Heart left ventricle (tissue), 16 donors: ENCODE measurements at regions not wholly inside any gene's neighbourhood (a gene's known extent, or its start where the extent isn't known, plus 50 kb on each side); places are given as distances from the start of the nearest gene placed in this dataset.

Source experiments
- ATAC-seq, 4 donors: fragments of 200-7000 bp; cut with Tn5 transposase; one replicate each; pipeline ENCODE4 v1.9.1; 2020 to 2022; ENCODE audit warnings: moderate library complexity in 4 of 4, mild to moderate bottlenecking in 3 of 4, moderate number of reproducible peaks in 1 of 4
- DNase-seq, 5 donors: peaks; one replicate each; pipeline ENCODE4 v3.0.0-alpha.2; 2020
- H3K27ac ChIP-seq, 12 donors: fragments of 200-600 bp; sonication (generic) in 4 of 12; one replicate each; pipeline versions ENCODE4 v1.5.0 to v1.8.0; 2016 to 2022; ENCODE audit warnings: mild to moderate bottlenecking in 2 of 12
- H3K27me3 ChIP-seq, 9 donors: fragments of 200-600 bp; sonication (generic) in 2 of 9; one replicate each; pipeline versions ENCODE4 v1.5.1 to v1.8.0; 2016 to 2022; ENCODE audit warnings: mild to moderate bottlenecking in 3 of 9
- H3K36me3 ChIP-seq, 9 donors: fragments of 200-600 bp; sonication (generic) in 2 of 9; one replicate each; pipeline versions ENCODE4 v1.5.0 to v1.8.0; 2018 to 2022; ENCODE audit warnings: mild to moderate bottlenecking in 2 of 9
- H3K4me1 ChIP-seq, 12 donors: fragments of 200-600 bp; sonication (generic) in 4 of 12; one replicate each; pipeline versions ENCODE4 v1.5.0 to v1.8.0; 2016 to 2022; ENCODE audit warnings: mild to moderate bottlenecking in 3 of 12
- H3K4me3 ChIP-seq, 12 donors: fragments of 200-600 bp; sonication (generic) in 4 of 12; one replicate each; pipeline versions ENCODE4 v1.5.0 to v1.8.0; 2017 to 2022; ENCODE audit warnings: mild to moderate bottlenecking in 9 of 12, moderate library complexity in 4 of 12
- H3K9me3 ChIP-seq, 12 donors: fragments of 200-600 bp; sonication (generic) in 4 of 12; one replicate each; pipeline versions ENCODE4 v1.5.0 to v1.8.0; 2016 to 2022; ENCODE audit warnings: mild to moderate bottlenecking in 1 of 12
- POLR2A ChIP-seq, 2 donors: fragments of 450-650 bp; IDR thresholded peaks; one replicate each; pipeline ENCODE4 v1.6.1; 2017; ENCODE audit warnings: antibody characterized with exemption in 2 of 2, mild to moderate bottlenecking in 2 of 2, moderate library complexity in 2 of 2
- WGBS, 4 donors: extraction: QIAGEN DNeasy Blood & Tissue Kit in 2 of 4; methylation state at CpG; one replicate each; pipeline versions ENCODE4 v1.1.5 to v1.1.7; 2013 to 2018; 5-methylcytosine and 5-hydroxymethylcytosine counted together
- intact Hi-C, 10 donors: fragments of 100-400 bp; cut with DNase I; formaldehyde crosslinking; loops; one replicate each; pipeline versions ENCODE4 v1.11.1 to v1.14.2; 2022
- TF ChIP-seq, protein P1 (sequence below), 12 donors: fragments of 200-600 bp; sonication (generic) in 4 of 12; IDR thresholded peaks; one replicate each; pipeline versions ENCODE4 v1.5.0 to v1.8.0; 2018 to 2022; ENCODE audit warnings: antibody characterized with exemption in 12 of 12, mild to moderate bottlenecking in 5 of 12
- donor health status: ischemic (EF 13 %, LVEDD 7.1; RV severe dilation, severe dysfunction).
- donor health status: healthy with polysubstance abuse.
- donor health status: DM: no; HTN: yes; CAD: no.
- donor health status: DM: no; HTN: no; CAD: no.
- donor health status: ischemic (EF 25% LVEDD 6.9; RV normal size, moderate dysfunction).
- donor health status: ischemic (EF 25% LVEDD 5.7; RV mildly dilated, moderate dysfunction).
- donor health status: healthy.
- donor health status: DM: yes; HTN: yes; CAD: no.
- donor health status: ischemic (EF 35%, LVEDD 5.7; RV mildly dilated, moderate dysfunction).
- donor health status: nonischemic (EF 11% LVEDD 7.7; RV severe dilation, severe dysfunction).
- donor health status: DM: yes; HTN: yes; CAD: no.
- donor health status: PGD.
- donor health status: ischemic (EF 29% LVEDD 5.4; RV normal size, mild dysfunction).
- donor health status: nonischemic (EF 23%, LVEDD 6.1; RV moderate dilation, normal function).

DNA sequence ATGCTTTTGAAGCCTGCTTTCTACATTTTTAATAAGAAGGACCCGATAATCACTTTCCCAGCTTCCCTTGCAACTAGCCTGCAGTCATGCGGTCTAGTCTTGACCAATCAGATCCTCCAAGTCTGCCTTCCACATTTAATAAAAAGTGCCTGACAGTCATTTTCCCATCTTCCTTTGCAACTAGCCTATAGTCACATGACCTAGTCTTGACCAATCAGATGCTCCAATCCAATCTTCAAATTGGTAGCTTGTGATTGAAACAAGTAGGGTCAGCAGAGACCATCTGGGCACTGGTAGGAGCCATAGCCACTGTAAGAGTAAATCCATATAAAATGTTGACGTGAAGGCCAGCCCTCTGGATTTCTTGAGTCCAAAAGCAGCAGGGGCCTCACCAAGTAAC is 80.0 kb downstream of the NPTX2 start:
- intact Hi-C loops = no loop called here
- Histone ChIP-seq H3K27ac (no peak overlapping the region), H3K9me3 (peaks cover 0 to 32% (median 18%) of the 10 kb centered on the region in 12 donors), H3K27me3 (peaks cover 0 to 2% (median 0%) of the 10 kb centered on the region in 9 donors), H3K4me1 (no peaks in the 10 kb centered on the region), H3K36me3 (no peaks in the 10 kb centered on the region), H3K4me3 (no peak overlapping the region)
- TF ChIP-seq, protein P1, sequence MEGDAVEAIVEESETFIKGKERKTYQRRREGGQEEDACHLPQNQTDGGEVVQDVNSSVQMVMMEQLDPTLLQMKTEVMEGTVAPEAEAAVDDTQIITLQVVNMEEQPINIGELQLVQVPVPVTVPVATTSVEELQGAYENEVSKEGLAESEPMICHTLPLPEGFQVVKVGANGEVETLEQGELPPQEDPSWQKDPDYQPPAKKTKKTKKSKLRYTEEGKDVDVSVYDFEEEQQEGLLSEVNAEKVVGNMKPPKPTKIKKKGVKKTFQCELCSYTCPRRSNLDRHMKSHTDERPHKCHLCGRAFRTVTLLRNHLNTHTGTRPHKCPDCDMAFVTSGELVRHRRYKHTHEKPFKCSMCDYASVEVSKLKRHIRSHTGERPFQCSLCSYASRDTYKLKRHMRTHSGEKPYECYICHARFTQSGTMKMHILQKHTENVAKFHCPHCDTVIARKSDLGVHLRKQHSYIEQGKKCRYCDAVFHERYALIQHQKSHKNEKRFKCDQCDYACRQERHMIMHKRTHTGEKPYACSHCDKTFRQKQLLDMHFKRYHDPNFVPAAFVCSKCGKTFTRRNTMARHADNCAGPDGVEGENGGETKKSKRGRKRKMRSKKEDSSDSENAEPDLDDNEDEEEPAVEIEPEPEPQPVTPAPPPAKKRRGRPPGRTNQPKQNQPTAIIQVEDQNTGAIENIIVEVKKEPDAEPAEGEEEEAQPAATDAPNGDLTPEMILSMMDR (IDR thresholded peaks at IDR 0.05) = no peak
- WGBS, 4 donors = 66 to 93% (median 74%) methylated on average over 3 of the region's 3 CpGs
- no peak for ATAC-seq
- DNase-seq = no peak

GRCh38 chr7:98697485-98698240 is 80.6 kb downstream of the NPTX2 start:
- DNase-seq = no peak
- Histone ChIP-seq H3K4me1 (no peaks in the 10 kb centered on the region), H3K27me3 (peaks cover 0 to 2% (median 0%) of the 10 kb centered on the region in 9 donors), H3K36me3 (no peaks in the 10 kb centered on the region), H3K9me3 (peaks cover 0 to 27% (median 15%) of the 10 kb centered on the region in 12 donors), H3K27ac (no peak overlapping the region), H3K4me3 (no peak overlapping the region)
- 76 to 83% (median 81%) methylated on average over 9 of the region's 9 CpGs for WGBS, 4 donors
- intact Hi-C loops = no loop called here
- TF ChIP-seq POLR2A (IDR thresholded peaks at IDR 0.05) = no peak
- TF ChIP-seq, protein P1 (IDR thresholded peaks at IDR 0.05) = no peak
- no peak for ATAC-seq

DNA sequence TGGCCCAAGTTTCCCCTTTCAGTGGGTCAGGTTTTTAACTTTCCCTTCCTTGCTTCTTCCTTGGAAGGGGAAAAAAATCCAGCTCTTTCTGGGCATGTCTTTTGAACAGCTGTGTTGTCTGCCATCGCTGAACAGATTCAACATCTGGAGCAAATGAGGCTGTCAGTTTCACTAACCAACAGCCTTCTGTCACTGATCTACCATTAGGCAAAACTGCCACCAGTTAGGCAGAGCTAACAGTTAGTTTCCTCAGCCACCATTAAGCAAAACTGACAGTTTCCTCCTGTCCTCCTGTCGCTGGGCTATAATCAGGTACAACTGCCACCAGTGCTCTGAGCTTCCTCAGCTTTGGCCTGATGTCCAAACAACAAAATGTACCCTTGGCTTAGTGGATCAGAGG is 81.9 kb downstream of the NPTX2 start:
- intact Hi-C loops = no loop called here

DNA sequence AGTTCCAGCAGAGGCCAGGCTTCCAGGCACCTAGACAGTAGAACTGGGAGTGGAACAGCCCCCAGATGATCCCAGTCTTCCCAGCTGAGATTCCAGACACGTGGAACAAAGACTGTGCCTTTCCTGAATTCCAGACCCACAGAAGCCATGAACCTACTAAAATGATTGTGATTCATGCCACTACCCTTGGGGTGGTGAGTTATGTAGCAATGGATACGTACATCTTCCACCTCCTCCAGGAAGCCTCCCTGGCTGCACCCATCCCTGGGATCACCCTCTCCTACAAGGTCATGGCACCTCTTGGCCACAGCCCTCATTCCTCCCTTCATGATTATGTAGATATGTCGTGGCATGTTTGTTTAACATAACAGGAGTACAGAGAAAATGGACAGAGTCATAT is 83.4 kb downstream of the NPTX2 start:
- no peak overlapping the region for H3K27ac ChIP-seq
- peaks cover 0 to 15% (median 6%) of the 10 kb centered on the region in 12 donors for H3K9me3 ChIP-seq
- H3K36me3 ChIP-seq = no peaks in the 10 kb centered on the region
- intact Hi-C loops = no loop called here
- TF ChIP-seq, protein P1 (IDR thresholded peaks at IDR 0.05) = no peak
- TF ChIP-seq POLR2A (IDR thresholded peaks at IDR 0.05) = no peak
- no peaks in the 10 kb centered on the region for H3K4me1 ChIP-seq
- peaks cover 0 to 8% (median 0%) of the 10 kb centered on the region in 9 donors for H3K27me3 ChIP-seq
- no peak for DNase-seq
- WGBS, 4 donors = 50 to 58% (median 53%) methylated on average over 2 to 3 of the region's 3 CpGs
- ATAC-seq = no peak
- no peak overlapping the region for H3K4me3 ChIP-seq

More for the DNA sequence above, 81.9 kb downstream of the NPTX2 start:
- no peak for DNase-seq
- no peak for TF ChIP-seq POLR2A (IDR thresholded peaks at IDR 0.05)
- TF ChIP-seq, protein P1 (IDR thresholded peaks at IDR 0.05) = no peak
- H3K27ac ChIP-seq = no peak overlapping the region
- no peak for ATAC-seq
- no peaks in the 10 kb centered on the region for H3K4me1 ChIP-seq
- H3K9me3 ChIP-seq = peaks cover 0 to 19% (median 6%) of the 10 kb centered on the region in 12 donors
- H3K36me3 ChIP-seq = no peaks in the 10 kb centered on the region
- H3K4me3 ChIP-seq = no peak overlapping the region
- peaks cover 0 to 3% (median 0%) of the 10 kb centered on the region in 9 donors for H3K27me3 ChIP-seq
- WGBS, 4 donors = 60 to 86% (median 69%) methylated on average over 2 of the region's 2 CpGs
